ENCODE measurements at regions not wholly inside any gene's neighbourhood (a gene's known extent, or its start where the extent isn't known, plus 50 kb on each side); places are given as distances from the start of the nearest gene placed in this dataset.
"Not testable (repeated sequence)": the region's sequence is repeated elsewhere in the genome, so short reads cannot be mapped to it uniquely, and the experiment has no call there.

- TF ChIP-seq CTCF (conservative IDR thresholded peaks at IDR 0.05); ZFX (IDR thresholded peaks at IDR 0.05): not testable (repeated sequence)
Measured at GRCh38 chr15:81887188-81887587, 158.6 kb downstream of the MEX3B start.

All from C4-2B (cell line).